GM18909 (cell line): ENCODE measurements at regions not wholly inside any gene's neighbourhood (a gene's known extent, or its start where the extent isn't known, plus 50 kb on each side); places are given as distances from the start of the nearest gene placed in this dataset.

Experiments
- ATAC-seq: cut with Tn5 transposase; IDR thresholded peaks from one replicate; pipeline ENCODE4 v1.9.1; 2021; ENCODE audit warnings: mild to moderate bottlenecking; ENCODE audit not compliant: unreplicated experiment, poor library complexity

GRCh38 chr1:213666113-213666512 is 321.7 kb upstream of the PROX1 start:
- no peak for ATAC-seq

- ATAC-seq: no peak
Measured at GRCh38 chr1:213666922-213667321, 320.9 kb upstream of the PROX1 start.

GRCh38 chr1:213669512-213669911 is 318.3 kb upstream of the PROX1 start:
- no peak for ATAC-seq

GRCh38 chr1:213669964-213670691 is 317.6 kb upstream of the PROX1 start:
- no peak for ATAC-seq

GRCh38 chr1:213670692-213671023 is 317.1 kb upstream of the PROX1 start:
- no peak for ATAC-seq

GRCh38 chr1:213675043-213675442 is 312.7 kb upstream of the PROX1 start:
- ATAC-seq: no peak

- ATAC-seq: no peak
Measured at GRCh38 chr1:213676736-213677135, 311.0 kb upstream of the PROX1 start.

GRCh38 chr1:213678348-213678747 is 309.4 kb upstream of the PROX1 start:
- no peak for ATAC-seq

- no peak for ATAC-seq
Measured at GRCh38 chr1:213678753-213679152, 309.0 kb upstream of the PROX1 start.

GRCh38 chr1:213679153-213679552 is 308.6 kb upstream of the PROX1 start:
- ATAC-seq: no peak

- no peak for ATAC-seq
Measured at GRCh38 chr1:213680677-213681325, 307.0 kb upstream of the PROX1 start.

GRCh38 chr1:213681788-213682340 is 305.9 kb upstream of the PROX1 start:
- ATAC-seq: no peak

- no peak for ATAC-seq
Measured at GRCh38 chr1:213683529-213683928, 304.2 kb upstream of the PROX1 start.

GRCh38 chr1:213684454-213684853 is 303.3 kb upstream of the PROX1 start:
- no peak for ATAC-seq

GRCh38 chr1:213685992-213686582 is 301.7 kb upstream of the PROX1 start:
- ATAC-seq: no peak

- no peak for ATAC-seq
Measured at GRCh38 chr1:213686983-213687382, 300.8 kb upstream of the PROX1 start.

- no peak for ATAC-seq
Measured at GRCh38 chr1:213687832-213688231, 299.9 kb upstream of the PROX1 start.

- ATAC-seq: no peak
Measured at GRCh38 chr1:213688655-213689054, 299.1 kb upstream of the PROX1 start.

GRCh38 chr1:213689260-213689659 is 298.5 kb upstream of the PROX1 start:
- ATAC-seq: no peak

GRCh38 chr1:213690341-213690917 is 297.3 kb upstream of the PROX1 start:
- no peak for ATAC-seq

GRCh38 chr1:213692321-213692720 is 295.5 kb upstream of the PROX1 start:
- ATAC-seq: no peak
